Cardiac muscle cell (in vitro differentiated cells and primary cell): ENCODE measurements at regions not wholly inside any gene's neighbourhood (a gene's known extent, or its start where the extent isn't known, plus 50 kb on each side); places are given as distances from the start of the nearest gene placed in this dataset.

Experiments
- DNase-seq, 2 donors: peaks; one replicate each; pipeline versions ENCODE4 v3.0.0 to v3.0.0-alpha.2; 2010 to 2017; ENCODE audit warnings: low read depth in 1 of 2, low spot score in 1 of 2
- H3K27ac ChIP-seq: fragments of 200-600 bp; sonication (generic); 2 replicates; pipeline ENCODE4 v1.5.1; 2016
- H3K27me3 ChIP-seq: fragments of 200-600 bp; sonication (generic); 2 replicates; pipeline ENCODE4 v1.6.0; 2016; ENCODE audit warnings: control low read depth
- H3K36me3 ChIP-seq: fragments of 200-600 bp; sonication (generic); 2 replicates; pipeline ENCODE4 v1.5.1; 2016; ENCODE audit warnings: control low read depth
- H3K4me1 ChIP-seq: fragments of 200-600 bp; sonication (generic); 2 replicates; pipeline ENCODE4 v1.8.1; 2017; ENCODE audit warnings: low read depth, mild to moderate bottlenecking, mixed run types
- H3K4me3 ChIP-seq: fragments of 200-600 bp; sonication (generic); 2 replicates; pipeline ENCODE4 v1.5.1; 2016; ENCODE audit warnings: mild to moderate bottlenecking
- H3K9me3 ChIP-seq: fragments of 200-600 bp; sonication (generic); 2 replicates; pipeline ENCODE4 v1.5.1; 2017; ENCODE audit warnings: low read depth, mild to moderate bottlenecking, control low read depth
- CTCF ChIP-seq: IDR thresholded peaks from 2 replicates; pipeline ENCODE4 v1.5.1; 2012; ENCODE audit warnings: low read depth, mild to moderate bottlenecking, low read length

- H3K36me3 ChIP-seq = no peaks in the 10 kb centered on the region
- H3K27me3 ChIP-seq = no peaks in the 10 kb centered on the region
- H3K4me1 ChIP-seq = no peaks in the 10 kb centered on the region
- DNase-seq = no peak
- H3K4me3 ChIP-seq = no peak overlapping the region
- TF ChIP-seq CTCF = no peak
- no peaks in the 10 kb centered on the region for H3K9me3 ChIP-seq
- H3K27ac ChIP-seq = no peak overlapping the region
Observed at GRCh38 chr12:90124289-90124688, 415.7 kb upstream of the ATP2B1 start.

- Histone ChIP-seq H3K27me3 (no peaks in the 10 kb centered on the region), H3K9me3 (no peaks in the 10 kb centered on the region), H3K27ac (no peak overlapping the region), H3K4me1 (no peaks in the 10 kb centered on the region), H3K36me3 (no peaks in the 10 kb centered on the region), H3K4me3 (no peak overlapping the region)
- DNase-seq = no peak
- TF ChIP-seq CTCF = no peak
Observed at GRCh38 chr12:90122681-90123080, 414.0 kb upstream of the ATP2B1 start.

GRCh38 chr12:90120627-90121026 is 412.0 kb upstream of the ATP2B1 start:
- Histone ChIP-seq H3K27ac (no peak overlapping the region), H3K36me3 (no peaks in the 10 kb centered on the region), H3K27me3 (no peaks in the 10 kb centered on the region), H3K4me3 (no peak overlapping the region), H3K9me3 (no peaks in the 10 kb centered on the region), H3K4me1 (no peaks in the 10 kb centered on the region)
- DNase-seq = no peak
- TF ChIP-seq CTCF = no peak

- Histone ChIP-seq H3K36me3 (no peaks in the 10 kb centered on the region), H3K9me3 (no peaks in the 10 kb centered on the region), H3K27me3 (peaks cover 23% of the 10 kb centered on the region), H3K4me1 (no peaks in the 10 kb centered on the region), H3K4me3 (no peak overlapping the region), H3K27ac (no peak overlapping the region)
- no peak for TF ChIP-seq CTCF
- DNase-seq = no peak
Observed at GRCh38 chr12:90112666-90113065, 404.0 kb upstream of the ATP2B1 start.

- H3K4me1 ChIP-seq = no peaks in the 10 kb centered on the region
- no peak overlapping the region for H3K4me3 ChIP-seq
- no peaks in the 10 kb centered on the region for H3K9me3 ChIP-seq
- TF ChIP-seq CTCF = no peak
- H3K27ac ChIP-seq = no peak overlapping the region
- H3K27me3 ChIP-seq = peaks cover 23% of the 10 kb centered on the region
- H3K36me3 ChIP-seq = no peaks in the 10 kb centered on the region
- DNase-seq = no peak
Observed at GRCh38 chr12:90111791-90112580, 403.3 kb upstream of the ATP2B1 start.
